ENCODE measurements at regions not wholly inside any gene's neighbourhood (a gene's known extent, or its start where the extent isn't known, plus 50 kb on each side); places are given as distances from the start of the nearest gene placed in this dataset.
"Not testable (repeated sequence)": the region's sequence is repeated elsewhere in the genome, so short reads cannot be mapped to it uniquely, and the experiment has no call there.

GRCh38 chrX:124238268-124238667, 94.2 kb upstream of the TEX13D start:
- no peak for DNase-seq (ENCODE audit: low read depth)

- no peak for DNase-seq (ENCODE audit: low read depth)
Measured at GRCh38 chrX:124239324-124239723, 93.1 kb upstream of the TEX13D start.

- DNase-seq (ENCODE audit: low read depth) = no peak
Measured at GRCh38 chrX:124239911-124240310, 92.5 kb upstream of the TEX13D start.

GRCh38 chrX:124240422-124240821, 92.0 kb upstream of the TEX13D start:
- DNase-seq (ENCODE audit: low read depth) = no peak

GRCh38 chrX:124242131-124242530, 90.3 kb upstream of the TEX13D start:
- DNase-seq (ENCODE audit: low read depth) = no peak

- no peak for DNase-seq (ENCODE audit: low read depth)
Measured at GRCh38 chrX:124249345-124249744, 83.1 kb upstream of the TEX13D start.

GRCh38 chrX:124250835-124251437, 81.5 kb upstream of the TEX13D start:
- no peak for DNase-seq (ENCODE audit: low read depth)

- no peak for DNase-seq (ENCODE audit: low read depth)
Measured at GRCh38 chrX:124254611-124255010, 77.8 kb upstream of the TEX13D start.

- peak; percentile 91 for DNase-seq (ENCODE audit: low read depth)
Measured at GRCh38 chrX:124256216-124256615, 76.2 kb upstream of the TEX13D start.

GRCh38 chrX:124256629-124257380, 75.7 kb upstream of the TEX13D start:
- DNase-seq (ENCODE audit: low read depth) = no peak

- no peak for DNase-seq (ENCODE audit: low read depth)
Measured at GRCh38 chrX:124257924-124258702, 74.3 kb upstream of the TEX13D start.

- no peak for DNase-seq (ENCODE audit: low read depth)
Measured at GRCh38 chrX:124260845-124261244, 71.6 kb upstream of the TEX13D start.

GRCh38 chrX:124263743-124264142, 68.7 kb upstream of the TEX13D start:
- DNase-seq (ENCODE audit: low read depth) = no peak

GRCh38 chrX:124268099-124268498, 64.4 kb upstream of the TEX13D start:
- no peak for DNase-seq (ENCODE audit: low read depth)

- DNase-seq (ENCODE audit: low read depth) = no peak
Measured at GRCh38 chrX:124269881-124270280, 62.6 kb upstream of the TEX13D start.

- not testable (repeated sequence) for DNase-seq (ENCODE audit: low read depth)
Measured at GRCh38 chrX:124271599-124271998, 60.9 kb upstream of the TEX13D start.

- DNase-seq (ENCODE audit: low read depth) = no peak
Measured at GRCh38 chrX:124272370-124272982, 60.0 kb upstream of the TEX13D start.

GRCh38 chrX:124274438-124275181, 57.9 kb upstream of the TEX13D start:
- DNase-seq (ENCODE audit: low read depth) = peak; percentile 77

GRCh38 chrX:124275182-124275894, 57.1 kb upstream of the TEX13D start:
- no peak for DNase-seq (ENCODE audit: low read depth)

GRCh38 chrX:124280294-124280902, 52.1 kb upstream of the TEX13D start:
- no peak for DNase-seq (ENCODE audit: low read depth)

All from forelimb muscle (tissue), 1 donor.